ENCODE measurements at regions not wholly inside any gene's neighbourhood (a gene's known extent, or its start where the extent isn't known, plus 50 kb on each side); places are given as distances from the start of the nearest gene placed in this dataset.

DNA sequence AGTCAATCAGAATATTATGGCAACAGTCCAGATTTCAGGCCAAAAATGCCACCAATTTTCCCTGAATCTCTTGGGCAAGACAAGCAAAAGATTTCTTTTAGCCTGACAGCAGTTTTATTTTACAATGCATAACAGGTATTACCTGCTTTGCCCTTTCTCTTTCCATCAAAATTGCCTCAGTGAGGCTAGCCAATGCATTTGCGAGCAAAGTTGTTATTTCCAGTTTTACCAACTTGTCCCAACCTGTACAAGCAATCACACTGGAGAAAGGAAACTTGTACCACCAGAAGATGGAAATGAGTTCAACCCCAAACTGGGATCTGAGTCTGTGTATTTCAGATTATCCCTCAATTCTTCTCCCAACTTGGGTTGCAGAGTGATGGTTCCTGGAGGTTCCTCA, 279.9 kb upstream of the CDYL start:
- Histone ChIP-seq H3K4me1 (no peaks in the 10 kb centered on the region), H3K27me3 (no peaks in the 10 kb centered on the region), H3K27ac (no peak overlapping the region), H3K36me3 (no peaks in the 10 kb centered on the region), H3K9me3 (no peaks in the 10 kb centered on the region), H3K4me3 (no peak overlapping the region)
- DNase-seq: no peak
- TF ChIP-seq POLR2A (IDR thresholded peaks at IDR 0.05): no peak
- no peak for TF ChIP-seq POLR2AphosphoS5 (IDR thresholded peaks at IDR 0.05)
- TF ChIP-seq, protein P1, sequence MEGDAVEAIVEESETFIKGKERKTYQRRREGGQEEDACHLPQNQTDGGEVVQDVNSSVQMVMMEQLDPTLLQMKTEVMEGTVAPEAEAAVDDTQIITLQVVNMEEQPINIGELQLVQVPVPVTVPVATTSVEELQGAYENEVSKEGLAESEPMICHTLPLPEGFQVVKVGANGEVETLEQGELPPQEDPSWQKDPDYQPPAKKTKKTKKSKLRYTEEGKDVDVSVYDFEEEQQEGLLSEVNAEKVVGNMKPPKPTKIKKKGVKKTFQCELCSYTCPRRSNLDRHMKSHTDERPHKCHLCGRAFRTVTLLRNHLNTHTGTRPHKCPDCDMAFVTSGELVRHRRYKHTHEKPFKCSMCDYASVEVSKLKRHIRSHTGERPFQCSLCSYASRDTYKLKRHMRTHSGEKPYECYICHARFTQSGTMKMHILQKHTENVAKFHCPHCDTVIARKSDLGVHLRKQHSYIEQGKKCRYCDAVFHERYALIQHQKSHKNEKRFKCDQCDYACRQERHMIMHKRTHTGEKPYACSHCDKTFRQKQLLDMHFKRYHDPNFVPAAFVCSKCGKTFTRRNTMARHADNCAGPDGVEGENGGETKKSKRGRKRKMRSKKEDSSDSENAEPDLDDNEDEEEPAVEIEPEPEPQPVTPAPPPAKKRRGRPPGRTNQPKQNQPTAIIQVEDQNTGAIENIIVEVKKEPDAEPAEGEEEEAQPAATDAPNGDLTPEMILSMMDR (IDR thresholded peaks at IDR 0.05): no peak
- no peak for TF ChIP-seq EP300 (IDR thresholded peaks at IDR 0.05)
- 100% methylated on average over 1 of the region's 1 CpG for WGBS, 2 donors
- no peak for ATAC-seq (ENCODE audit: low FRiP score in 2 of 2)

DNA sequence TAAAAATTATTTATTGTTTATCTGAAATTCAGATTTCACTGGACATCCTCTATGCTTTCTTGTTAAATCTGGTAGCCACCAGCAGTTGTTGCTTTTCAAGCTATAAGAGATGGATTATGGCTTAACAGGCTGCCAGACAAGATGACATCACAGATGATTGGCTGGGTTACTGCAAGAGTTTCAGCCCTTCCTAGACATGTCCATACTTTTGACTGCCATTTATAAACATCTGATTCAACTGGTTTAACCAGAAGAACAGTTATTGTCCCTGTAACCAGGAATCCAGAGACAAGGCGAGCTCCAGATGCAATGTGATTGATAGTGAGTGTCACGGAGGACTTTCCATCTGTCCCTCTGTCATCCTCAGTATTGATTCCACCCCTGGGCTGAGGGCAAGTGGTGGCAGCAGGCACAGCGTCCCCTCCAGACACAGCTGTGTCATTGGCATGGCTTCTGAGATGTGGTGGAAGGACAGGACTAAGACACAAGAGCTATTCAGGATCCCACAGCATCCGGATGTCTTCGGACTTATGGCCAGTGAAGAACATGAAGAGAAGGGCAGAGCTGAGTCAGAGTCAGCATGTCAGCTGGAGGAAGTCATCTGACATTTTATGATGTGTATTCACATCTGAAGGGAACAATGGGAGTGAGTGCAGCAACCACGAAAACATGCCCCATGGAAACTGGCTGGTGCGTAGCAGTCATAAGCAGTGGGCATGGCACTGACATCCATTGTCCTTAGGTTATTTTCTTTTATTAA, 284.5 kb upstream of the CDYL start:
- no peak for TF ChIP-seq EP300 (IDR thresholded peaks at IDR 0.05)
- no peak for TF ChIP-seq POLR2AphosphoS5 (IDR thresholded peaks at IDR 0.05)
- TF ChIP-seq, protein P1 (IDR thresholded peaks at IDR 0.05): no peak
- TF ChIP-seq POLR2A (IDR thresholded peaks at IDR 0.05): no peak
- Histone ChIP-seq H3K9me3 (peaks cover 7 to 22% (median 12%) of the 10 kb centered on the region in 4 donors), H3K27me3 (no peaks in the 10 kb centered on the region), H3K4me1 (no peaks in the 10 kb centered on the region), H3K4me3 (no peak overlapping the region), H3K27ac (no peak overlapping the region), H3K36me3 (no peaks in the 10 kb centered on the region)
- 85 to 95% methylated on average over 7 of the region's 7 CpGs for WGBS, 2 donors
- DNase-seq (no peak), ATAC-seq (ENCODE audit: low FRiP score in 2 of 2) (no peak)

DNA sequence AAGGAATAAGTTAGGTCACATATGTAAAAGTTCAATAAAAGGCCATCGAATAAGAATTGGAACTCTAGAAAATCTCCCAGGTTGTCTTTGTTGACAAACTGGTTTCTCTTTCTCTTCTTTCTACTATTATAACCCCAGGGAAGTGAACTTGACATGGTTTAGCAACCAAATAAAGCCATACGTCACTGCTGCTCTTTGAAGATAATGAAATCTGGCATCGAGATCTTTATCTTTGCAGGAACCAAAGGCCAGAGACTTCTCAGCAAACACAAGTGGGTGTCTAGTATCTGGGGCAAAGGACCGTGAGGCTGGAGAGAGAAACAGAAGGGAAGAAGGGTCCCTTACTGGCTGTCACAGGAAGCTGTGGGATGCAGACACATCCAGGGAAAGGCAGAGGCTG, 286.7 kb upstream of the CDYL start:
- Histone ChIP-seq H3K4me3 (no peak overlapping the region), H3K27me3 (no peaks in the 10 kb centered on the region), H3K9me3 (peaks cover 7 to 22% (median 12%) of the 10 kb centered on the region in 4 donors), H3K36me3 (no peaks in the 10 kb centered on the region), H3K4me1 (no peaks in the 10 kb centered on the region), H3K27ac (no peak overlapping the region)
- no peak for ATAC-seq (ENCODE audit: low FRiP score in 2 of 2)
- WGBS, 2 donors: 67 to 71% methylated on average over 4 of the region's 4 CpGs
- TF ChIP-seq EP300 (IDR thresholded peaks at IDR 0.05): no peak
- DNase-seq: no peak

DNA sequence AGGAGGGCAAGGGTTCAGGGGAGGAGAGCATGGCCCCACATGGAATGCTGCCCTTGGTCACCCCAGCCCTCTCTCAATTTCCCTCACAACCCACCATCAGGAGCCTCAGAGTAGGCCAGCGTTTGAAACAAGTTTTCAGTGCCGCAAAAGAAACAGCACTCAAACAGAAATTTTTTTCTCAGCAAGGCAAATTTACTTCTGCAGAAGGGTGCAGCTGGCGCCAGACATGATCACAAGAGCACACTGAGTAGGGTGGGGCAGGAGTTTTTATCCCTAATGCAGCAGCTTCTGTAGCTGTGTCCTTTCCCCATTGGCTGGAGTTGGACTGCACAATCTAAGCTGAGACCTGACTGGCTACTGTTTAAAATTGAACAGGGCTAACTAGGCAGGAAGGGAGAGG, 287.8 kb upstream of the CDYL start:
- DNase-seq (no peak), ATAC-seq (ENCODE audit: low FRiP score in 2 of 2) (no peak)
- Histone ChIP-seq H3K27ac (no peak overlapping the region), H3K9me3 (peaks cover 7 to 22% (median 12%) of the 10 kb centered on the region in 4 donors), H3K27me3 (no peaks in the 10 kb centered on the region), H3K36me3 (no peaks in the 10 kb centered on the region), H3K4me1 (no peaks in the 10 kb centered on the region), H3K4me3 (no peak overlapping the region)
- WGBS, 2 donors: 90 to 100% methylated on average over 3 of the region's 3 CpGs
- TF ChIP-seq EP300 (IDR thresholded peaks at IDR 0.05) (no peak), POLR2A (IDR thresholded peaks at IDR 0.05) (no peak), POLR2AphosphoS5 (IDR thresholded peaks at IDR 0.05) (no peak)
- TF ChIP-seq, protein P1 (IDR thresholded peaks at IDR 0.05): no peak

DNA sequence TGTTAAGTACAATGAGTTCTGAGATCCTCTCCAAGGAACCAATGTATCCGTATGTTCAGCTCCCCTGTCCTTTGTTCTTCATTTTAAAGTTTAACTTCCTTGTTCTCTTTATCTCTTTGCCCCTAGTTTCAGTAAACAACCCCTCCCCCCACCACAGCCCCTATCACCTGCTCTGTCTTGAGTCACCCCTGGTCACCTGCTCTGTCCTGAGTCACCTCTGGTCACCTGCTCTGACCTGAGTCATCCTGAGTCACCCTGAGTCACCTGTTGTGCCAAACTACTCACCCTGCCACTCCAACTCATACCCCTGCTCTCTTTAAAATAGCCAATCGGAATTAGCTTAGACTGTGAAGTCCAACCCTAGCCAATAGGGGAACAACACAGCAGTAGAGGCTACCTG, 288.7 kb upstream of the CDYL start:
- peak in 1 of 2 donors; percentile 36 for DNase-seq
- Histone ChIP-seq H3K27me3 (no peaks in the 10 kb centered on the region), H3K9me3 (peaks cover 7 to 22% (median 12%) of the 10 kb centered on the region in 4 donors), H3K4me3 (no peak overlapping the region), H3K4me1 (no peaks in the 10 kb centered on the region), H3K27ac (no peak overlapping the region), H3K36me3 (no peaks in the 10 kb centered on the region)
- no peak for ATAC-seq (ENCODE audit: low FRiP score in 2 of 2)
- TF ChIP-seq EP300 (IDR thresholded peaks at IDR 0.05): no peak
- TF ChIP-seq, protein P1 (IDR thresholded peaks at IDR 0.05): no peak
- TF ChIP-seq POLR2A (IDR thresholded peaks at IDR 0.05): no peak
- no peak for TF ChIP-seq POLR2AphosphoS5 (IDR thresholded peaks at IDR 0.05)
- 77 to 84% methylated on average over 2 of the region's 2 CpGs for WGBS, 2 donors
